ENCODE measurements at regions not wholly inside any gene's neighbourhood (a gene's known extent, or its start where the extent isn't known, plus 50 kb on each side); places are given as distances from the start of the nearest gene placed in this dataset.
A peak's percentile ranks its signal among the peaks of the same experiment; 100 is the strongest.

GRCh38 chr12:130097798-130098255, 64.4 kb upstream of the FZD10 start:
- H3K27ac ChIP-seq = peak overlapping the region; percentile 46 to 48
- H3K4me3 ChIP-seq = no peak overlapping the region
- peak; percentile 66 to 86 for DNase-seq (ENCODE audit: low spot score in 2 of 2)
- no peaks in the 10 kb centered on the region for H3K27me3 ChIP-seq
- H3K36me3 ChIP-seq = no peaks in the 10 kb centered on the region
- TF ChIP-seq POLR2AphosphoS5 (IDR thresholded peaks at IDR 0.05) (peak in 1 of 3 donors; percentile 52), POLR2A (IDR thresholded peaks at IDR 0.05) (no peak)
- intact Hi-C loops (cut with DNase I; ENCODE audit: low total_unique reads) = no loop called here
- no peaks in the 10 kb centered on the region for H3K4me1 ChIP-seq
- H3K9me3 ChIP-seq = no peaks in the 10 kb centered on the region

- Histone ChIP-seq H3K9me3 (no peaks in the 10 kb centered on the region), H3K27me3 (no peaks in the 10 kb centered on the region), H3K27ac (peak overlapping the region; percentile 19 to 40), H3K4me3 (no peak overlapping the region), H3K36me3 (no peaks in the 10 kb centered on the region), H3K4me1 (no peaks in the 10 kb centered on the region)
- TF ChIP-seq POLR2AphosphoS5 (IDR thresholded peaks at IDR 0.05) = no peak
- no peak for TF ChIP-seq POLR2A (IDR thresholded peaks at IDR 0.05)
- no peak for TF ChIP-seq CTCF (IDR thresholded peaks at IDR 0.05)
- DNase-seq (ENCODE audit: low spot score in 2 of 2) = no peak
- intact Hi-C loops (cut with DNase I; ENCODE audit: low total_unique reads) = no loop called here
Observed at GRCh38 chr12:130098301-130099005, 63.8 kb upstream of the FZD10 start.

- no peaks in the 10 kb centered on the region for H3K27me3 ChIP-seq
- TF ChIP-seq POLR2A (IDR thresholded peaks at IDR 0.05) (no peak), CTCF (IDR thresholded peaks at IDR 0.05) (no peak), POLR2AphosphoS5 (IDR thresholded peaks at IDR 0.05) (no peak)
- H3K27ac ChIP-seq = peak overlapping the region; percentile 54 to 61
- intact Hi-C loops (cut with DNase I; ENCODE audit: low total_unique reads) = no loop called here
- H3K36me3 ChIP-seq = no peaks in the 10 kb centered on the region
- peak in 1 of 2 donors; percentile 25 for DNase-seq (ENCODE audit: low spot score in 2 of 2)
- peaks cover 0 to 10% of the 10 kb centered on the region in 2 donors for H3K4me1 ChIP-seq
- H3K4me3 ChIP-seq = no peak overlapping the region
- H3K9me3 ChIP-seq = no peaks in the 10 kb centered on the region
Observed at GRCh38 chr12:130100634-130101362, 61.5 kb upstream of the FZD10 start.

GRCh38 chr12:130101370-130101769, 60.9 kb upstream of the FZD10 start:
- Histone ChIP-seq H3K27me3 (no peaks in the 10 kb centered on the region), H3K9me3 (no peaks in the 10 kb centered on the region), H3K4me3 (no peak overlapping the region), H3K4me1 (peaks cover 0 to 10% of the 10 kb centered on the region in 2 donors), H3K36me3 (no peaks in the 10 kb centered on the region), H3K27ac (peak overlapping the region in 1 of 2 donors; percentile 54)
- no peak for TF ChIP-seq CTCF (IDR thresholded peaks at IDR 0.05)
- intact Hi-C loops (cut with DNase I; ENCODE audit: low total_unique reads) = no loop called here
- DNase-seq (ENCODE audit: low spot score in 2 of 2) = no peak

- Histone ChIP-seq H3K4me1 (peaks cover 0 to 10% of the 10 kb centered on the region in 2 donors), H3K27ac (no peak overlapping the region), H3K36me3 (no peaks in the 10 kb centered on the region), H3K9me3 (no peaks in the 10 kb centered on the region), H3K4me3 (no peak overlapping the region), H3K27me3 (no peaks in the 10 kb centered on the region)
- intact Hi-C loops (cut with DNase I; ENCODE audit: low total_unique reads) = no loop called here
- no peak for TF ChIP-seq POLR2AphosphoS5 (IDR thresholded peaks at IDR 0.05)
- TF ChIP-seq CTCF (IDR thresholded peaks at IDR 0.05) = no peak
- no peak for TF ChIP-seq POLR2A (IDR thresholded peaks at IDR 0.05)
- DNase-seq (ENCODE audit: low spot score in 2 of 2) = no peak
Observed at GRCh38 chr12:130102266-130102665, 60.0 kb upstream of the FZD10 start.
